ENCODE measurements at regions not wholly inside any gene's neighbourhood (a gene's known extent, or its start where the extent isn't known, plus 50 kb on each side); places are given as distances from the start of the nearest gene placed in this dataset.

GRCh38 chr3:72568083-72568482 lies 280.2 kb downstream of the SHQ1 start:
- no peak for FAIRE-seq
- H3K4me3 ChIP-seq: no peak overlapping the region

GRCh38 chr3:72567474-72567873 lies 280.8 kb downstream of the SHQ1 start:
- WGBS, 2 donors: 61 to 65% methylated on average over 4 of the region's 4 CpGs
- H3K27ac ChIP-seq: no peak overlapping the region
- H3K4me3 ChIP-seq: no peak overlapping the region
- H3K9me3 ChIP-seq: no peaks in the 10 kb centered on the region
- intact Hi-C loops (cut with DNase I): no loop called here
- no peak for DNase-seq
- H3K4me1 ChIP-seq: peaks cover 0 to 5% (median 0%) of the 10 kb centered on the region in 3 donors
- no peak for TF ChIP-seq CTCF (IDR thresholded peaks at IDR 0.05)
- FAIRE-seq: no peak
- no peaks in the 10 kb centered on the region for H3K27me3 ChIP-seq
- no peak for ATAC-seq
- no peaks in the 10 kb centered on the region for H3K36me3 ChIP-seq

More at GRCh38 chr3:72568083-72568482, 280.2 kb downstream of the SHQ1 start:
- peak in 1 of 4 donors; percentile 10 for ATAC-seq
- TF ChIP-seq CTCF (IDR thresholded peaks at IDR 0.05): no peak
- H3K36me3 ChIP-seq: no peaks in the 10 kb centered on the region
- no peak overlapping the region for H3K27ac ChIP-seq
- no peaks in the 10 kb centered on the region for H3K27me3 ChIP-seq
- intact Hi-C loops (cut with DNase I): no loop called here
- peaks cover 0 to 5% (median 0%) of the 10 kb centered on the region in 3 donors for H3K4me1 ChIP-seq
- no peaks in the 10 kb centered on the region for H3K9me3 ChIP-seq
- WGBS, 2 donors: 87 to 90% methylated on average over 11 of the region's 11 CpGs
- DNase-seq: no peak

DNA sequence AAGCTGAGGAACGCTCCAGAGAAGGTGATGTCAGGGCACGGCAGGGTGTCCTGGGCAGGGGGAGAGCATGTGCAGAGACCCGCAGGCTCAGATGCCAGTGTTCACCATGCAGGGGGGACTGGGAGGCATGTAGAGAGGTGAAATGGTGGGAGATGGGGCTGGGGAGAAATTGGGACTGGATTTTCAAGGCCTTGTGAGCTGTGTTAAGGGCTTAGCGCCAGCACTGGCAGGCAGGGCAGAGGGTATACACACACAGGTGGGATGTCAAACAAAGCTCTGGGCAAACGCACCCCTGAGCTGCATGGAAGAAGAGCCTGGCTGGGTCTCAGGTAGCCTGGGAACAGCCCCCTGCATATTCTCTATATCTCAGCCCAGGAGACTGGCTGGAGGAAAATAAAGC lies 282.7 kb downstream of the SHQ1 start:
- Histone ChIP-seq H3K36me3 (no peaks in the 10 kb centered on the region), H3K27me3 (no peaks in the 10 kb centered on the region), H3K27ac (no peak overlapping the region), H3K9me3 (no peaks in the 10 kb centered on the region), H3K4me1 (no peaks in the 10 kb centered on the region), H3K4me3 (no peak overlapping the region)
- FAIRE-seq: no peak
- intact Hi-C loops (cut with DNase I): no loop called here
- TF ChIP-seq CTCF (IDR thresholded peaks at IDR 0.05): no peak
- no peak for DNase-seq
- 92 to 95% methylated on average over 5 of the region's 5 CpGs for WGBS, 2 donors
- no peak for ATAC-seq

GRCh38 chr3:72563690-72564370 lies 284.4 kb downstream of the SHQ1 start:
- DNase-seq: no peak
- H3K36me3 ChIP-seq: no peaks in the 10 kb centered on the region
- 83 to 86% methylated on average over 1 of the region's 1 CpG for WGBS, 2 donors
- H3K4me1 ChIP-seq: no peaks in the 10 kb centered on the region
- TF ChIP-seq CTCF (IDR thresholded peaks at IDR 0.05): no peak
- H3K27me3 ChIP-seq: no peaks in the 10 kb centered on the region
- ATAC-seq: no peak
- no peak overlapping the region for H3K27ac ChIP-seq
- intact Hi-C loops (cut with DNase I): no loop called here
- no peak overlapping the region for H3K4me3 ChIP-seq
- H3K9me3 ChIP-seq: no peaks in the 10 kb centered on the region
- no peak for FAIRE-seq

- Histone ChIP-seq H3K27ac (no peak overlapping the region), H3K4me3 (no peak overlapping the region), H3K9me3 (no peaks in the 10 kb centered on the region), H3K36me3 (no peaks in the 10 kb centered on the region), H3K27me3 (no peaks in the 10 kb centered on the region), H3K4me1 (no peaks in the 10 kb centered on the region)
- TF ChIP-seq CTCF (IDR thresholded peaks at IDR 0.05): no peak
- WGBS, 2 donors: 89 to 94% methylated on average over 8 of the region's 8 CpGs
- no peak for ATAC-seq
- DNase-seq: no peak
- no peak for FAIRE-seq
- intact Hi-C loops (cut with DNase I): no loop called here
Measured at GRCh38 chr3:72560846-72561675, 287.2 kb downstream of the SHQ1 start.
